ENCODE measurements at regions not wholly inside any gene's neighbourhood (a gene's known extent, or its start where the extent isn't known, plus 50 kb on each side); places are given as distances from the start of the nearest gene placed in this dataset.

DNA sequence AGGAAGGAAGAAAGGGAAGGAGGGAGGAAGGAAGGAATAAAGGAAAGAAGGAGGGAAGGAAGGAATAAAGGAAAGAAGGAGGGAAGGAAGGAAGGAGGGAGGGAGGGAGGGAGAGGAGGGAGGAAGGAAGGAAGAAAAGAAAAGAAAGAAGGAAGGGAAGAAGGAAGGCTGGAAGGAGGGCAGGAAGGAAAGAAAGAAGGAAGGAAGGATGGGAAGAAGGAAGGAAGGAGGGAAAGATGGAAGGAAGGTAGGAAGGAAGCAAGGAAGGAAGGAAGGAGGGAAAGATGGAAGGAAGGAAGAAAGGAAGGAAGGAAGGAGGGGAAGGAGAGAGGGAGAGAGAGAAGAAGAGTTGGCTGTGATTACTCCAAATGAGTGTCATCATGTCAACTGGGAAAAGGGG, 190.6 kb downstream of the ACKR3 start:
- TF ChIP-seq, protein P1, sequence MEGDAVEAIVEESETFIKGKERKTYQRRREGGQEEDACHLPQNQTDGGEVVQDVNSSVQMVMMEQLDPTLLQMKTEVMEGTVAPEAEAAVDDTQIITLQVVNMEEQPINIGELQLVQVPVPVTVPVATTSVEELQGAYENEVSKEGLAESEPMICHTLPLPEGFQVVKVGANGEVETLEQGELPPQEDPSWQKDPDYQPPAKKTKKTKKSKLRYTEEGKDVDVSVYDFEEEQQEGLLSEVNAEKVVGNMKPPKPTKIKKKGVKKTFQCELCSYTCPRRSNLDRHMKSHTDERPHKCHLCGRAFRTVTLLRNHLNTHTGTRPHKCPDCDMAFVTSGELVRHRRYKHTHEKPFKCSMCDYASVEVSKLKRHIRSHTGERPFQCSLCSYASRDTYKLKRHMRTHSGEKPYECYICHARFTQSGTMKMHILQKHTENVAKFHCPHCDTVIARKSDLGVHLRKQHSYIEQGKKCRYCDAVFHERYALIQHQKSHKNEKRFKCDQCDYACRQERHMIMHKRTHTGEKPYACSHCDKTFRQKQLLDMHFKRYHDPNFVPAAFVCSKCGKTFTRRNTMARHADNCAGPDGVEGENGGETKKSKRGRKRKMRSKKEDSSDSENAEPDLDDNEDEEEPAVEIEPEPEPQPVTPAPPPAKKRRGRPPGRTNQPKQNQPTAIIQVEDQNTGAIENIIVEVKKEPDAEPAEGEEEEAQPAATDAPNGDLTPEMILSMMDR (IDR thresholded peaks at IDR 0.05; ENCODE audit: borderline replicate concordance, control extremely low read depth, extremely low read depth, insufficient read depth, missing control alignments): no peak
- in situ Hi-C loops (cut with MboI; ENCODE audit: low sequenced_read_pairs, unreplicated experiment): no loop called here
- no peak for DNase-seq (ENCODE audit: low spot score)

DNA sequence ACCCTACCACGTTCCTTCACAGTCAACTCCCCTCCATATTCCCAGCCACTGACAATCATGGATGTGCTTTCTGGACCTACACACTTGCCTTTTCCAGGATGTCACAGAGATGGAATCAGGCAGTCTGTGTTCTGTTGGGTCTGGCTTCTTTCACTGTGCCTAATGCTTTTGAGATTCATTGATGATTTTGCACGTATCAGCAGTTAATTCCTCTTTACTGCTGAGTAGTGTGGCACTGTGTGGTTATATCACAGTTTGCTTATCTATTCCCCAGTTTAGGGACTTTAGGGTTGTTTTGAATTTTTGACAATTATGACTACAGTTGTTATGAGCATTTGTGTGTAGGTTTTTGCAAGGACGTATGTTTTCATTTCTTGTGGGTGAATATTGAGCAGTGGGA, 191.7 kb downstream of the ACKR3 start:
- no peak for DNase-seq (ENCODE audit: low spot score)
- in situ Hi-C loops (cut with MboI; ENCODE audit: low sequenced_read_pairs, unreplicated experiment): no loop called here
- TF ChIP-seq, protein P1 (IDR thresholded peaks at IDR 0.05; ENCODE audit: borderline replicate concordance, control extremely low read depth, extremely low read depth, insufficient read depth, missing control alignments): no peak

DNA sequence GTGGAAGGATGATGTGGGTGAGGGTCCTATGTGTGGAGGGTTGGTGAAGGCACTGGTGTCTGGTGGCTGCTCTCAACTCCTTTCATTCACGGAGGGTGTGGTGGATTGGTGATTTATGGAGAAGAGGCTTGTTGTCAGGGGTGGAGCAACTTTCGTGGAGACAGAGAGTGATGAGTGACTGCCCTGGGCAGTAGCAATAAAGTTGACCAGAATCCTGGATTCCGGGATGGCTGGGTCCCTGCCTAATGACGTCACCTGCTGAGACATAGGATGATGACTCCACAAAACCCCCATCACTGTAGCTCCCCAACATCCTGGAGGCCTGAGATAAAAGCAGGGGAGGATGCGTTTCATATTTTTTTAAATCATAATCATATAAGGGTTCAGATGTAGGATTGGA, 193.0 kb downstream of the ACKR3 start:
- TF ChIP-seq, protein P1 (IDR thresholded peaks at IDR 0.05; ENCODE audit: borderline replicate concordance, control extremely low read depth, extremely low read depth, insufficient read depth, missing control alignments): no peak

DNA sequence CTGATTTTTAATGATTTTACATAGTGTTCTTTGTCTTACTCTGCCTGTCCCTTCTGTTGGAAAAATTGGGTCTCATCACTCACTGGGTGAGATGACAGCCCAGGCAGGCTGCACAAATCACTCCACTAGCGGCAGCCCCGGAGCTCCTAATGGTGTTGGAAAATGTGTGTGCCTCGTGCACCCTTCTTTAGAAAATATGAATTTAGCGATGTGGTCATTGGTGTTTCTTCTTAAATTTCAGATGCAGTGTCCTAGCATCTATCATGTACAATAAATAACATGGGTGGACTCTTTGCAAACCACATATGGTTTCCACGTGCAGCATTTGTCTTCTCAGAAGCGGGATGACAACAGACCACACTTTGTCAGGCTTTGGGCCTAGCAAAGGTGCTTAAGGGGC, 194.2 kb downstream of the ACKR3 start:
- no peak for DNase-seq (ENCODE audit: low spot score)
- in situ Hi-C loops (cut with MboI; ENCODE audit: low sequenced_read_pairs, unreplicated experiment): no loop called here
- TF ChIP-seq, protein P1 (IDR thresholded peaks at IDR 0.05; ENCODE audit: borderline replicate concordance, control extremely low read depth, extremely low read depth, insufficient read depth, missing control alignments): no peak

More for the DNA sequence above, 193.0 kb downstream of the ACKR3 start:
- no peak for DNase-seq (ENCODE audit: low spot score)
- in situ Hi-C loops (cut with MboI; ENCODE audit: low sequenced_read_pairs, unreplicated experiment): no loop called here

DNA sequence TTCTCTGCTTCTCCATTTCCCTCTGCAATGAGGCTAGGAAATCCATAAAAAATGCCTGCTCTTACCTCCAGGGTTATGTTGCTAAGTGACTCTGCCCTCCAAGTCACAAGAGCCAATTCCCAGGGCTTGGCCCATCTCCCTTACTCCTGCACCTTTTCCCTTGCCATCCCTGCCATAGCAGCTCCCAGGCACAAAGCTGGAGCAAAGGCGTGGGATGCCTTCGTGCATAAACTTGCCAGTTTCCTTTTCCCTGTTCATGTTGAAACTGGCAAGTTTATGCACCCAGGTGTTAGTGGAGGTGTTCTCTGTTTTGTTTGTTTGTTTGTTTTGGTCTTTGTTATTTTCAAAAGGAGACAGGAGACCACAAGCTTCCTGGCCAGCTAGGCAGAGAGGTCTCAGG, 195.1 kb downstream of the ACKR3 start:
- in situ Hi-C loops (cut with MboI; ENCODE audit: low sequenced_read_pairs, unreplicated experiment): no loop called here
- DNase-seq (ENCODE audit: low spot score): no peak
- TF ChIP-seq, protein P1 (IDR thresholded peaks at IDR 0.05; ENCODE audit: borderline replicate concordance, control extremely low read depth, extremely low read depth, insufficient read depth, missing control alignments): no peak

DNA sequence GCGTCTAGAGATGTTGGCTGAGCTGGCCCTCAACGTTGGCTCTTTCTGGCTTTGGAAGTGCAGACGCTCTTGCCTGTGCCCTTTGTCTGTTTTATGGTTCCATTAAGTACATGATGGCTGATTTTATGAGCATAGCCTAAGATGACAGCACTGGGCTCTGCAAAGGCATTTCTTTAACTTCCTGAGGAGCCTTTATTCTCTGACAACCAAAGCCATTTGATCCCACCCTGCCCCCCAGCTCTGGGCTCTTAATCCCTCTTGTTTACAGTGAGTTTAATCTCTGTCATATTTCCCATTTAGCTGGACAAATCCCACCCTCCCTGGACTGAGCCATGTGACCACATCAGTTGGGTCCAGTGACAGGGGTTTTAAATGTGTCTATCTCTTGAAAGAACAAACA, 195.9 kb downstream of the ACKR3 start:
- no peak for DNase-seq (ENCODE audit: low spot score)
- in situ Hi-C loops (cut with MboI; ENCODE audit: low sequenced_read_pairs, unreplicated experiment): no loop called here
- TF ChIP-seq, protein P1 (IDR thresholded peaks at IDR 0.05; ENCODE audit: borderline replicate concordance, control extremely low read depth, extremely low read depth, insufficient read depth, missing control alignments): no peak

DNA sequence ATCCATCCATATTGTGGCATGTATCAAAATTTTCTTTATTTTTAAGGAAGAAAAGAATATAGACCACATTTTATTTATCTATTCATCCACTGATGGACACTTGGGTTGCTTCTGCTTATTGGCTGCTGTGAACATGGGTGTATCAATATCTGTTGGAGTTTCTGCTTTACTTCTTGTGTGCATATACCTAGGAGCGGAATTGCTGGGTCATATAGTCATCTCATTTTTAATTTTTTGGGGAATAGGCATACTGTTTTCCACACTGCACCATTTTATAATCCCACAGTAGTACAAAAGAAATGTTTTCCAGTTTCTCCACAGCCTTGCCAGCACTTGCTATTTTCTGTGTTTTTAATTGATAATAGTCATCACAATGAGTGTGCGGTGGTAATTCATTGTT, 197.2 kb downstream of the ACKR3 start:
- TF ChIP-seq, protein P1 (IDR thresholded peaks at IDR 0.05; ENCODE audit: borderline replicate concordance, control extremely low read depth, extremely low read depth, insufficient read depth, missing control alignments): no peak

More for the DNA sequence above, 197.2 kb downstream of the ACKR3 start:
- no peak for DNase-seq (ENCODE audit: low spot score)
- in situ Hi-C loops (cut with MboI; ENCODE audit: low sequenced_read_pairs, unreplicated experiment): no loop called here

Data from GM13976 (cell line).